Esophagus mucosa (tissue), 1 donor: ENCODE measurements at regions not wholly inside any gene's neighbourhood (a gene's known extent, or its start where the extent isn't known, plus 50 kb on each side); places are given as distances from the start of the nearest gene placed in this dataset.

ENCODE experiments used
- ATAC-seq: fragments of 200-7000 bp; cut with Tn5 transposase; one replicate; pipeline ENCODE4 v1.9.1; 2020
- donor health status: DM: yes; HTN: yes; CAD: no.

GRCh38 chr2:239756790-239757760 is 268.1 kb downstream of the NDUFA10 start:
- ATAC-seq, result no peak

GRCh38 chr2:239756031-239756789 is 268.9 kb downstream of the NDUFA10 start:
- ATAC-seq, result no peak

- no peak for ATAC-seq
These were observed 271.7 kb downstream of the NDUFA10 start for GRCh38 chr2:239753401-239753837.

GRCh38 chr2:239752951-239753350 is 272.2 kb downstream of the NDUFA10 start:
- ATAC-seq, result no peak

GRCh38 chr2:239751679-239752355 is 273.3 kb downstream of the NDUFA10 start:
- ATAC-seq, result no peak

- ATAC-seq, result no peak
These were observed 274.0 kb downstream of the NDUFA10 start for GRCh38 chr2:239750929-239751678.

- no peak for ATAC-seq
These were observed 274.9 kb downstream of the NDUFA10 start for GRCh38 chr2:239750045-239750835.

- no peak for ATAC-seq
These were observed 275.8 kb downstream of the NDUFA10 start for GRCh38 chr2:239749272-239749873.

GRCh38 chr2:239748811-239749210 is 276.3 kb downstream of the NDUFA10 start:
- ATAC-seq, result no peak

- ATAC-seq, result no peak
These were observed 277.4 kb downstream of the NDUFA10 start for GRCh38 chr2:239747771-239748170.

GRCh38 chr2:239747274-239747673 is 277.9 kb downstream of the NDUFA10 start:
- no peak for ATAC-seq

- no peak for ATAC-seq
These were observed 278.4 kb downstream of the NDUFA10 start for GRCh38 chr2:239746559-239747246.

- ATAC-seq, result no peak
These were observed 279.5 kb downstream of the NDUFA10 start for GRCh38 chr2:239745386-239746227.

- ATAC-seq, result no peak
These were observed 280.3 kb downstream of the NDUFA10 start for GRCh38 chr2:239744706-239745340.

- no peak for ATAC-seq
These were observed 281.9 kb downstream of the NDUFA10 start for GRCh38 chr2:239743206-239743605.

GRCh38 chr2:239742377-239742776 is 282.8 kb downstream of the NDUFA10 start:
- ATAC-seq, result no peak

GRCh38 chr2:239739206-239739605 is 285.9 kb downstream of the NDUFA10 start:
- ATAC-seq, result no peak

GRCh38 chr2:239738159-239738558 is 287.0 kb downstream of the NDUFA10 start:
- ATAC-seq, result no peak

- no peak for ATAC-seq
These were observed 288.0 kb downstream of the NDUFA10 start for GRCh38 chr2:239737144-239737463.
